ENCODE measurements at regions not wholly inside any gene's neighbourhood (a gene's known extent, or its start where the extent isn't known, plus 50 kb on each side); places are given as distances from the start of the nearest gene placed in this dataset.

DNA sequence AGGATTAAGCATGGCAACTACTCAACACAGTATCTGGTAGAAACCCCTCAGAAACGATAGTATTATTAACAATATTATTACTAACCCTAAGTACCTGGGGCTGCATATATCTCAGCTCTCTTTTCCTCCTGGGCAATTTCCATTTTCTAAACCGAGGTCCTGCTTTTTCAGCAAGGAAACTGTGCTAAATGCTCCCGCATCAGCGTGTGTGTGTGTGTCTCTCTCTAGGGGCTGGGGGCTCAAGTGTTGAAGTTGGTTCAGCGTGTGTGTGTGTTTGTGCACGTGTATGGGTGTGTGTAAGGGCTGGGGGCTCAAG, 169.3 kb upstream of the MAF start:
- TF ChIP-seq, protein P1, sequence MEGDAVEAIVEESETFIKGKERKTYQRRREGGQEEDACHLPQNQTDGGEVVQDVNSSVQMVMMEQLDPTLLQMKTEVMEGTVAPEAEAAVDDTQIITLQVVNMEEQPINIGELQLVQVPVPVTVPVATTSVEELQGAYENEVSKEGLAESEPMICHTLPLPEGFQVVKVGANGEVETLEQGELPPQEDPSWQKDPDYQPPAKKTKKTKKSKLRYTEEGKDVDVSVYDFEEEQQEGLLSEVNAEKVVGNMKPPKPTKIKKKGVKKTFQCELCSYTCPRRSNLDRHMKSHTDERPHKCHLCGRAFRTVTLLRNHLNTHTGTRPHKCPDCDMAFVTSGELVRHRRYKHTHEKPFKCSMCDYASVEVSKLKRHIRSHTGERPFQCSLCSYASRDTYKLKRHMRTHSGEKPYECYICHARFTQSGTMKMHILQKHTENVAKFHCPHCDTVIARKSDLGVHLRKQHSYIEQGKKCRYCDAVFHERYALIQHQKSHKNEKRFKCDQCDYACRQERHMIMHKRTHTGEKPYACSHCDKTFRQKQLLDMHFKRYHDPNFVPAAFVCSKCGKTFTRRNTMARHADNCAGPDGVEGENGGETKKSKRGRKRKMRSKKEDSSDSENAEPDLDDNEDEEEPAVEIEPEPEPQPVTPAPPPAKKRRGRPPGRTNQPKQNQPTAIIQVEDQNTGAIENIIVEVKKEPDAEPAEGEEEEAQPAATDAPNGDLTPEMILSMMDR (conservative IDR thresholded peaks at IDR 0.05) = no peak
- TF ChIP-seq EZH2 (IDR thresholded peaks at IDR 0.05; ENCODE audit: low read depth) = no peak

All from PC-9 (cell line).